Progenitor cell of endocrine pancreas (in vitro differentiated cells): ENCODE measurements at regions not wholly inside any gene's neighbourhood (a gene's known extent, or its start where the extent isn't known, plus 50 kb on each side); places are given as distances from the start of the nearest gene placed in this dataset.

Experiments
- DNase-seq: peaks from one replicate; pipeline ENCODE4 v3.0.0; 2021; ENCODE audit warnings: low spot score; ENCODE audit not compliant: unreplicated experiment
- H3K27ac Mint-ChIP-seq: 2 replicates; pipeline ENCODE4 v1.8.0; 2021; ENCODE audit warnings: mild to moderate bottlenecking, moderate library complexity, mixed read lengths
- H3K27me3 Mint-ChIP-seq: 2 replicates; pipeline ENCODE4 v1.8.0; 2021; ENCODE audit warnings: mixed read lengths
- H3K36me3 Mint-ChIP-seq: 2 replicates; pipeline ENCODE4 v1.8.0; 2022; ENCODE audit warnings: mixed read lengths; ENCODE audit not compliant: insufficient read depth
- H3K4me1 Mint-ChIP-seq: 2 replicates; pipeline ENCODE4 v1.8.0; 2021; ENCODE audit warnings: low read depth, mixed read lengths
- H3K4me3 Mint-ChIP-seq: 2 replicates; pipeline ENCODE4 v1.8.0; 2021; ENCODE audit warnings: low read depth, mild to moderate bottlenecking, moderate library complexity, mixed read lengths
- H3K9me3 Mint-ChIP-seq: 2 replicates; pipeline ENCODE4 v1.8.0; 2021; ENCODE audit warnings: low read depth, mixed read lengths
- TF ChIP-seq, protein P1 (sequence below): fragments of 200-600 bp; sonication (generic); IDR thresholded peaks from one replicate; pipeline ENCODE4 v1.5.0; 2021; ENCODE audit warnings: antibody characterized with exemption, mild to moderate bottlenecking; ENCODE audit not compliant: unreplicated experiment

DNA sequence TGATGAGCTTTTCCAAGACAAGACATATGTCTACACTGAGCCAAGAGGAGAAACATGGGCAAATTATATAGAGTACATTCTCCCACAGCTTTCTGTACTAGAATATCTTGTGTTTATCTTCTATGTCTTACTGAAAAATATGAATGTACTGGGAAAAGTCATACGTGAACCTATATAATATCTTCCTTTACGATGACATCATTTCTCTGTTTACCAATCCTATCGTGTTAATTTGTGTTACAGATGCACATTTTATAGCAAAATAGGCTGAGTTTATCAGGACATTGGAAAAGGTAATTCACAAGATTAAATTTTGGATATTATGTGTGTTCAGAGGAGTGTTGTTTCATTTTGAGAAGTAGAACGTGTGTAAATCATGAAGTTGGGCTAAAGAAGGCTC, 452.5 kb upstream of the THRB start:
- H3K27ac Mint-ChIP-seq = no peak overlapping the region
- no peaks in the 10 kb centered on the region for H3K9me3 Mint-ChIP-seq
- TF ChIP-seq, protein P1, sequence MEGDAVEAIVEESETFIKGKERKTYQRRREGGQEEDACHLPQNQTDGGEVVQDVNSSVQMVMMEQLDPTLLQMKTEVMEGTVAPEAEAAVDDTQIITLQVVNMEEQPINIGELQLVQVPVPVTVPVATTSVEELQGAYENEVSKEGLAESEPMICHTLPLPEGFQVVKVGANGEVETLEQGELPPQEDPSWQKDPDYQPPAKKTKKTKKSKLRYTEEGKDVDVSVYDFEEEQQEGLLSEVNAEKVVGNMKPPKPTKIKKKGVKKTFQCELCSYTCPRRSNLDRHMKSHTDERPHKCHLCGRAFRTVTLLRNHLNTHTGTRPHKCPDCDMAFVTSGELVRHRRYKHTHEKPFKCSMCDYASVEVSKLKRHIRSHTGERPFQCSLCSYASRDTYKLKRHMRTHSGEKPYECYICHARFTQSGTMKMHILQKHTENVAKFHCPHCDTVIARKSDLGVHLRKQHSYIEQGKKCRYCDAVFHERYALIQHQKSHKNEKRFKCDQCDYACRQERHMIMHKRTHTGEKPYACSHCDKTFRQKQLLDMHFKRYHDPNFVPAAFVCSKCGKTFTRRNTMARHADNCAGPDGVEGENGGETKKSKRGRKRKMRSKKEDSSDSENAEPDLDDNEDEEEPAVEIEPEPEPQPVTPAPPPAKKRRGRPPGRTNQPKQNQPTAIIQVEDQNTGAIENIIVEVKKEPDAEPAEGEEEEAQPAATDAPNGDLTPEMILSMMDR = no peak
- H3K4me1 Mint-ChIP-seq = no peaks in the 10 kb centered on the region
- H3K4me3 Mint-ChIP-seq = no peak overlapping the region
- H3K27me3 Mint-ChIP-seq = no peaks in the 10 kb centered on the region
- no peaks in the 10 kb centered on the region for H3K36me3 Mint-ChIP-seq
- DNase-seq = no peak

DNA sequence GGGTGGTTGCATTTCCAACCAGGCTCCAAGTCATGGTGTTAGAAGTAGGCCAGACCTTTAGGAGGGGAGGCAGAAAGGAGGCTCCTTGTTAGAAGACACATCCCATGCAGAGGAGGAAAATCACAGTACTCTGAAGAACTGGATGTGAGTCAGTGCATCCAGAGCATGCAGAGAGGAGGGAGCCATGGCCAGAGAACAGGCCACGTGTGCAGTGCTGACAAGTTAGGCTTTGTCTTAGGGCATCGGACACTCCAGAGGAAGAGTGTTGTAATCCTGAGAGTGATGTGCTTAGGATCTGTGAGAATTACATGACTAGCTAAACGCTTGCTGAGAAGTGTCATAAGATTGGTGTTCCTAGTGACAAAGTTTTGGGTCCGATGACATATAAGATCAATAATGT, 456.5 kb upstream of the THRB start:
- Mint-ChIP-seq H3K9me3 (no peaks in the 10 kb centered on the region), H3K27ac (no peak overlapping the region), H3K36me3 (no peaks in the 10 kb centered on the region), H3K27me3 (peaks cover 3% of the 10 kb centered on the region), H3K4me1 (peaks cover 12% of the 10 kb centered on the region), H3K4me3 (no peak overlapping the region)
- DNase-seq = no peak
- TF ChIP-seq, protein P1 = no peak

DNA sequence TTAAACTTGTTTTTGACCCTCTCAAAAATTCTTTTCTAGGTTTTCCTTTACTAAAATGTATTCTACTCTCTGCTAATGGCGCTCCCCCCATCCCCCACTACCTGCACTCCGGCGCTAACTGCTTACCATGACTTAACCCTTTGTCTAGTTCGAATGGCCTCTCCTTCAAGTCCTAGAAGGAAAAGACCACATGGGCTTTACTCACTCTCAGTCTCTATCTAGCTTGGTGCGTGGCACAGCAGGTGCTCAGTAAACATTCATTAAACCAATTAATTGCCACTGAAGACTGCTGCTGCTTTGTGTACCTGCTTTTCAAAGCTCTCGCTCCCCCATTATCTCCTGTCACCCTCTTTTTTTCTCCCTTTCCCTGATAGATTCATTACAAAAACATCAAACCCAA, 457.7 kb upstream of the THRB start:
- TF ChIP-seq, protein P1 = no peak
- Mint-ChIP-seq H3K27ac (no peak overlapping the region), H3K9me3 (no peaks in the 10 kb centered on the region), H3K36me3 (no peaks in the 10 kb centered on the region), H3K4me3 (no peak overlapping the region), H3K27me3 (peaks cover 3% of the 10 kb centered on the region), H3K4me1 (peaks cover 12% of the 10 kb centered on the region)
- DNase-seq = no peak

DNA sequence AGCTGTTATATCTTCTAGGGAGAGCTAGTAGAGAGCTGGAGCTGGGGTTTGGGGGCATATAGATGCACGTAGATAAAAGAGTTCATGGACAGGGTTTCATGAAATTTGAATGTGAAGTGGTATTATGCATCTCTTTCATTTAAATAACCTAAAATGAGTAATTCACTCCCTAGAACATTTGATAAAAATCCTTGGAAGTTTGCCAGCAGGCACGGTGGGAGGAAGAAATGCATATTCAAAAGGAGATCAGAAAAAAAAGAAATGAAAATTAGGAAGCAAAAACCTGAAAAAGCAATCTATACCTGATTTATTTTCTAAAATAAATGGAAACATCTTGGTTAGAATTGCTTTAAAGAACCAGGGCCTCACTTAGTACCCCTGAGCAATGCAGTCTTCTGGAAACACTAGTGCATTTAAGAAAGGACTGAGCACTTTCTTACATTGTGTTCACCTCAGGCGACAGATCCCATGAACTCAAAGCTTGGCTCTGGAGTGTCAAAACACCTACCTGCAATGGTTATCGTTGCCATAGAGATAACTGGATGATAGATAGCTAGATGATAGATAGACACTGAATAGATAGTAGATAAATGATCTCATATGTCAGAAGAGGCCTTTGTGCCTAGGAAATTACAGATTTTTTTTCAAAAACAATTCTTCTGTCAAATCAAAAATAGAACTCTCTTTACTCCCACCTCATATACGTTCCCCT, 458.6 kb upstream of the THRB start:
- Mint-ChIP-seq H3K27ac (no peak overlapping the region), H3K27me3 (peaks cover 3% of the 10 kb centered on the region), H3K36me3 (no peaks in the 10 kb centered on the region), H3K4me1 (peaks cover 12% of the 10 kb centered on the region), H3K9me3 (no peaks in the 10 kb centered on the region), H3K4me3 (no peak overlapping the region)
- TF ChIP-seq, protein P1 = no peak
- DNase-seq = no peak

DNA sequence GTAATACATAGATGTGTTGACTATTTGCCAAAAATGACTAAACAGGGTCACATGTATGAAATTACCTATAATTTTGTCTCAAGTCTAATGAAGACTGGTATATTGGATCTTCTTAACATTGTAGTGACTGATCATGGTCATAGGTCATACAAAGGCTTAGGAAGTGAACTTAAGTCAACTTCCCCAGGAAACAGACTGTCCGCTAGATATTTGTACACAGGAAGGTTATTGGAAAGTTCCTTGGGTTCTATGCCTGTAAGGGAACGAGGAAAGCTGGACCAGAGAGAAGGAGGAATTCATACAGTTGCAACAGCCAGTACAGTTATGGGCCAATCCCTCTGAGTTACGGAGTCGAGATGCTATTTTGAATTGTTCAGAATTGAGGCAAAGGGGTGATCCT, 462.0 kb upstream of the THRB start:
- TF ChIP-seq, protein P1 = no peak
- Mint-ChIP-seq H3K27ac (no peak overlapping the region), H3K4me1 (peaks cover 12% of the 10 kb centered on the region), H3K9me3 (peaks cover 10% of the 10 kb centered on the region), H3K4me3 (no peak overlapping the region), H3K27me3 (peaks cover 3% of the 10 kb centered on the region), H3K36me3 (no peaks in the 10 kb centered on the region)
- DNase-seq = no peak
